ENCODE measurements at regions not wholly inside any gene's neighbourhood (a gene's known extent, or its start where the extent isn't known, plus 50 kb on each side); places are given as distances from the start of the nearest gene placed in this dataset.

- no peak overlapping the region for H2BK12ac ChIP-seq (ENCODE audit: low read length)
Observed at GRCh38 chr21:41068967-41069642, 98.9 kb upstream of the BACE2 start.

GRCh38 chr21:41070284-41070683 is 97.7 kb upstream of the BACE2 start:
- H2BK5ac ChIP-seq (ENCODE audit: low read length): no peak overlapping the region
- H2BK12ac ChIP-seq (ENCODE audit: low read length): no peak overlapping the region
- no peak overlapping the region for H3K27ac ChIP-seq (replicated peaks; ENCODE audit: low read length)
- H3K18ac ChIP-seq (ENCODE audit: low read length): no peak overlapping the region
- peaks cover 0 to 7% of the 10 kb centered on the region in 2 donors for H3K4me1 ChIP-seq (ENCODE audit: control insufficient read depth in 2 of 2, insufficient read depth in 1 of 2, low read depth in 1 of 2, low read length in 2 of 2)
- no peak overlapping the region for H4K91ac ChIP-seq (ENCODE audit: low read depth, low read length, poor library complexity)
- H3K4me2 ChIP-seq (ENCODE audit: insufficient read depth, low read length, poor library complexity, severe bottlenecking): no peak overlapping the region
- no peak overlapping the region for H4K8ac ChIP-seq (ENCODE audit: low read depth, low read length)
- no peak overlapping the region for H3K14ac ChIP-seq (ENCODE audit: low read length)
- no peak for DNase-seq (ENCODE audit: low spot score)
- H2BK15ac ChIP-seq (ENCODE audit: low read length): no peak overlapping the region
- H2AFZ ChIP-seq (ENCODE audit: low read length): no peak overlapping the region
- peaks cover 0 to 3% (median 0%) of the 10 kb centered on the region in 3 experiments for H3K27me3 ChIP-seq (ENCODE audit: control insufficient read depth in 3 of 3, insufficient read depth in 3 of 3, low read depth in 1 of 3, low read length in 3 of 3)
- H3K79me1 ChIP-seq (ENCODE audit: low read depth, low read length): no peaks in the 10 kb centered on the region
- H3K23ac ChIP-seq (ENCODE audit: low read depth, low read length, poor library complexity): no peak overlapping the region
- H2AK5ac ChIP-seq (ENCODE audit: low read depth, low read length): no peak overlapping the region
- no peak overlapping the region for H3K9ac ChIP-seq (ENCODE audit: low read depth, low read length, poor library complexity)
- H3K4ac ChIP-seq (ENCODE audit: low read length): no peak overlapping the region
- H3K36me3 ChIP-seq (replicated peaks in 1 of 2; ENCODE audit: control insufficient read depth in 2 of 2, insufficient read depth in 2 of 2, low read length in 2 of 2): no peaks in the 10 kb centered on the region
- H3K4me3 ChIP-seq (ENCODE audit: low read length in 2 of 2): no peak overlapping the region
- no CpG with 5 or more reads among the region's 2 CpGs for WGBS, 2 donors (ENCODE audit: extremely low coverage in 2 of 2, insufficient read length in 2 of 2, insufficient replicate concordance in 1 of 2)
- H2BK120ac ChIP-seq (ENCODE audit: low read depth, low read length): no peak overlapping the region
- no peaks in the 10 kb centered on the region for H3K9me3 ChIP-seq (replicated peaks in 1 of 2; ENCODE audit: control insufficient read depth in 2 of 2, insufficient read depth in 1 of 2, low read depth in 1 of 2, low read length in 2 of 2)

More at GRCh38 chr21:41068967-41069642, 98.9 kb upstream of the BACE2 start:
- Histone ChIP-seq H4K8ac (ENCODE audit: low read depth, low read length) (no peak overlapping the region), H3K4me3 (ENCODE audit: low read length in 2 of 2) (peak overlapping the region in 1 of 2 donors; percentile 20), H2BK5ac (ENCODE audit: low read length) (no peak overlapping the region), H3K27me3 (ENCODE audit: control insufficient read depth in 3 of 3, insufficient read depth in 3 of 3, low read depth in 1 of 3, low read length in 3 of 3) (peaks cover 0 to 3% (median 0%) of the 10 kb centered on the region in 3 experiments), H2AFZ (ENCODE audit: low read length) (peak overlapping the region; percentile 90), H3K9me3 (replicated peaks in 1 of 2; ENCODE audit: control insufficient read depth in 2 of 2, insufficient read depth in 1 of 2, low read depth in 1 of 2, low read length in 2 of 2) (no peaks in the 10 kb centered on the region), H3K4ac (ENCODE audit: low read length) (no peak overlapping the region), H3K36me3 (replicated peaks in 1 of 2; ENCODE audit: control insufficient read depth in 2 of 2, insufficient read depth in 2 of 2, low read length in 2 of 2) (no peaks in the 10 kb centered on the region), H3K23ac (ENCODE audit: low read depth, low read length, poor library complexity) (peak overlapping the region; percentile 9), H3K27ac (replicated peaks; ENCODE audit: low read length) (no peak overlapping the region), H2BK120ac (ENCODE audit: low read depth, low read length) (no peak overlapping the region), H3K4me2 (ENCODE audit: insufficient read depth, low read length, poor library complexity, severe bottlenecking) (peak overlapping the region; percentile 56), H2AK5ac (ENCODE audit: low read depth, low read length) (no peak overlapping the region), H3K18ac (ENCODE audit: low read length) (peak overlapping the region; percentile 76), H3K79me1 (ENCODE audit: low read depth, low read length) (no peaks in the 10 kb centered on the region), H3K14ac (ENCODE audit: low read length) (no peak overlapping the region), H3K9ac (ENCODE audit: low read depth, low read length, poor library complexity) (no peak overlapping the region), H4K91ac (ENCODE audit: low read depth, low read length, poor library complexity) (no peak overlapping the region), H2BK15ac (ENCODE audit: low read length) (no peak overlapping the region), H3K4me1 (ENCODE audit: control insufficient read depth in 2 of 2, insufficient read depth in 1 of 2, low read depth in 1 of 2, low read length in 2 of 2) (peaks cover 0 to 7% of the 10 kb centered on the region in 2 donors)
- DNase-seq (ENCODE audit: low spot score): peak; percentile 79
- WGBS, 2 donors (ENCODE audit: extremely low coverage in 2 of 2, insufficient read length in 2 of 2, insufficient replicate concordance in 1 of 2): no CpG with 5 or more reads among the region's 30 CpGs

GRCh38 chr21:41071258-41072171 is 96.4 kb upstream of the BACE2 start:
- Histone ChIP-seq H3K23ac (ENCODE audit: low read depth, low read length, poor library complexity) (no peak overlapping the region), H2BK5ac (ENCODE audit: low read length) (no peak overlapping the region), H3K4me3 (ENCODE audit: low read length in 2 of 2) (no peak overlapping the region), H3K36me3 (replicated peaks in 1 of 2; ENCODE audit: control insufficient read depth in 2 of 2, insufficient read depth in 2 of 2, low read length in 2 of 2) (no peaks in the 10 kb centered on the region), H3K9ac (ENCODE audit: low read depth, low read length, poor library complexity) (no peak overlapping the region), H2BK120ac (ENCODE audit: low read depth, low read length) (no peak overlapping the region), H3K27me3 (ENCODE audit: control insufficient read depth in 3 of 3, insufficient read depth in 3 of 3, low read depth in 1 of 3, low read length in 3 of 3) (peaks cover 0 to 3% (median 0%) of the 10 kb centered on the region in 3 experiments), H3K18ac (ENCODE audit: low read length) (no peak overlapping the region), H2AFZ (ENCODE audit: low read length) (no peak overlapping the region), H3K4ac (ENCODE audit: low read length) (no peak overlapping the region), H3K79me1 (ENCODE audit: low read depth, low read length) (no peaks in the 10 kb centered on the region), H2BK12ac (ENCODE audit: low read length) (no peak overlapping the region), H3K14ac (ENCODE audit: low read length) (no peak overlapping the region), H4K91ac (ENCODE audit: low read depth, low read length, poor library complexity) (no peak overlapping the region), H2AK5ac (ENCODE audit: low read depth, low read length) (no peak overlapping the region), H3K27ac (replicated peaks; ENCODE audit: low read length) (no peak overlapping the region), H3K4me2 (ENCODE audit: insufficient read depth, low read length, poor library complexity, severe bottlenecking) (no peak overlapping the region), H3K4me1 (ENCODE audit: control insufficient read depth in 2 of 2, insufficient read depth in 1 of 2, low read depth in 1 of 2, low read length in 2 of 2) (peaks cover 0 to 7% of the 10 kb centered on the region in 2 donors), H3K9me3 (replicated peaks in 1 of 2; ENCODE audit: control insufficient read depth in 2 of 2, insufficient read depth in 1 of 2, low read depth in 1 of 2, low read length in 2 of 2) (peaks cover 0 to 2% of the 10 kb centered on the region in 2 donors), H4K8ac (ENCODE audit: low read depth, low read length) (no peak overlapping the region), H2BK15ac (ENCODE audit: low read length) (no peak overlapping the region)
- no peak for DNase-seq (ENCODE audit: low spot score)
- WGBS, 2 donors (ENCODE audit: extremely low coverage in 2 of 2, insufficient read length in 2 of 2, insufficient replicate concordance in 1 of 2): no CpG with 5 or more reads among the region's 11 CpGs

GRCh38 chr21:41073558-41073957 is 94.4 kb upstream of the BACE2 start:
- H4K91ac ChIP-seq (ENCODE audit: low read depth, low read length, poor library complexity): no peak overlapping the region
- H3K4ac ChIP-seq (ENCODE audit: low read length): no peak overlapping the region
- H2AK5ac ChIP-seq (ENCODE audit: low read depth, low read length): no peak overlapping the region
- no peak overlapping the region for H3K4me3 ChIP-seq (ENCODE audit: low read length in 2 of 2)
- no peaks in the 10 kb centered on the region for H3K27me3 ChIP-seq (ENCODE audit: control insufficient read depth in 3 of 3, insufficient read depth in 3 of 3, low read depth in 1 of 3, low read length in 3 of 3)
- H4K8ac ChIP-seq (ENCODE audit: low read depth, low read length): no peak overlapping the region
- H3K9ac ChIP-seq (ENCODE audit: low read depth, low read length, poor library complexity): no peak overlapping the region
- H3K23ac ChIP-seq (ENCODE audit: low read depth, low read length, poor library complexity): no peak overlapping the region
- H2BK12ac ChIP-seq (ENCODE audit: low read length): no peak overlapping the region
- H3K4me1 ChIP-seq (ENCODE audit: control insufficient read depth in 2 of 2, insufficient read depth in 1 of 2, low read depth in 1 of 2, low read length in 2 of 2): peaks cover 0 to 3% of the 10 kb centered on the region in 2 donors
- H2BK5ac ChIP-seq (ENCODE audit: low read length): no peak overlapping the region
- no peak for DNase-seq (ENCODE audit: low spot score)
- peaks cover 0 to 4% of the 10 kb centered on the region in 2 donors for H3K9me3 ChIP-seq (replicated peaks in 1 of 2; ENCODE audit: control insufficient read depth in 2 of 2, insufficient read depth in 1 of 2, low read depth in 1 of 2, low read length in 2 of 2)
- no peak overlapping the region for H3K4me2 ChIP-seq (ENCODE audit: insufficient read depth, low read length, poor library complexity, severe bottlenecking)
- no peak overlapping the region for H3K27ac ChIP-seq (replicated peaks; ENCODE audit: low read length)
- H2BK15ac ChIP-seq (ENCODE audit: low read length): no peak overlapping the region
- no peak overlapping the region for H3K18ac ChIP-seq (ENCODE audit: low read length)
- H2AFZ ChIP-seq (ENCODE audit: low read length): no peak overlapping the region
- H3K36me3 ChIP-seq (replicated peaks in 1 of 2; ENCODE audit: control insufficient read depth in 2 of 2, insufficient read depth in 2 of 2, low read length in 2 of 2): no peaks in the 10 kb centered on the region
- H2BK120ac ChIP-seq (ENCODE audit: low read depth, low read length): no peak overlapping the region
- H3K79me1 ChIP-seq (ENCODE audit: low read depth, low read length): no peaks in the 10 kb centered on the region
- no CpG with 5 or more reads among the region's 8 CpGs for WGBS, 2 donors (ENCODE audit: extremely low coverage in 2 of 2, insufficient read length in 2 of 2, insufficient replicate concordance in 1 of 2)
- H3K14ac ChIP-seq (ENCODE audit: low read length): no peak overlapping the region
